Colonic mucosa (tissue), 4 donors: ENCODE measurements at regions not wholly inside any gene's neighbourhood (a gene's known extent, or its start where the extent isn't known, plus 50 kb on each side); places are given as distances from the start of the nearest gene placed in this dataset.

ENCODE experiments used
- DNase-seq: peaks from one replicate; pipeline ENCODE4 v3.0.0-alpha.2; 2020
- H3K27ac ChIP-seq: fragments of 200-600 bp; one replicate; pipeline ENCODE4 v1.8.0; 2021
- H3K27me3 ChIP-seq: fragments of 200-600 bp; one replicate; pipeline ENCODE4 v1.8.0; 2021
- H3K36me3 ChIP-seq: fragments of 200-600 bp; one replicate; pipeline ENCODE4 v1.8.0; 2021
- H3K4me1 ChIP-seq: fragments of 200-600 bp; one replicate; pipeline ENCODE4 v1.8.0; 2021; ENCODE audit warnings: mild to moderate bottlenecking
- H3K4me3 ChIP-seq: fragments of 200-600 bp; one replicate; pipeline ENCODE4 v1.8.0; 2021
- H3K9ac ChIP-seq, 2 donors: one replicate each; pipeline ENCODE4 v1.7.0; 2013; ENCODE audit warnings: control low read depth in 2 of 2, low read depth in 2 of 2, low read length in 2 of 2
- H3K9me3 ChIP-seq: fragments of 200-600 bp; one replicate; pipeline ENCODE4 v1.8.0; 2021
- CTCF ChIP-seq: fragments of 200-600 bp; IDR thresholded peaks from one replicate; pipeline ENCODE4 v1.8.0; 2022; ENCODE audit warnings: antibody characterized with exemption, mild to moderate bottlenecking
- intact Hi-C: fragments of 100-400 bp; cut with DNase I; formaldehyde crosslinking; loops from one replicate; pipeline ENCODE4 v1.14.1; 2022
- donor health status: healthy.
- donor health status: DM: no; HTN: no; CAD: no.
- donor health status: DM: no; HTN: no; CAD: no.

- no peaks in the 10 kb centered on the region for H3K4me1 ChIP-seq
- no peak overlapping the region for H3K27ac ChIP-seq
- DNase-seq: no peak
- H3K9me3 ChIP-seq: no peaks in the 10 kb centered on the region
- H3K27me3 ChIP-seq: no peaks in the 10 kb centered on the region
- H3K36me3 ChIP-seq: no peaks in the 10 kb centered on the region
- intact Hi-C loops: no loop called here
- TF ChIP-seq CTCF: no peak
- H3K9ac ChIP-seq: no peak overlapping the region
- H3K4me3 ChIP-seq: no peak overlapping the region
Observed at GRCh38 chr10:21146436-21146789, 249.3 kb upstream of the NEBL start.

GRCh38 chr10:21145751-21146435 lies 248.8 kb upstream of the NEBL start:
- Histone ChIP-seq H3K4me3 (no peak overlapping the region), H3K9me3 (no peaks in the 10 kb centered on the region), H3K27ac (no peak overlapping the region), H3K4me1 (no peaks in the 10 kb centered on the region), H3K36me3 (no peaks in the 10 kb centered on the region), H3K27me3 (no peaks in the 10 kb centered on the region), H3K9ac (no peak overlapping the region)
- intact Hi-C loops: no loop called here
- no peak for DNase-seq
- no peak for TF ChIP-seq CTCF

- no peak overlapping the region for H3K9ac ChIP-seq
- no peak for TF ChIP-seq CTCF
- H3K4me1 ChIP-seq: no peaks in the 10 kb centered on the region
- DNase-seq: no peak
- no peak overlapping the region for H3K4me3 ChIP-seq
- no peaks in the 10 kb centered on the region for H3K9me3 ChIP-seq
- no peaks in the 10 kb centered on the region for H3K36me3 ChIP-seq
- H3K27ac ChIP-seq: no peak overlapping the region
- no peaks in the 10 kb centered on the region for H3K27me3 ChIP-seq
- intact Hi-C loops: no loop called here
Observed at GRCh38 chr10:21144047-21144446, 246.9 kb upstream of the NEBL start.

GRCh38 chr10:21141946-21142492 lies 244.9 kb upstream of the NEBL start:
- Histone ChIP-seq H3K4me3 (no peak overlapping the region), H3K4me1 (no peaks in the 10 kb centered on the region), H3K27me3 (no peaks in the 10 kb centered on the region), H3K27ac (no peak overlapping the region), H3K36me3 (no peaks in the 10 kb centered on the region), H3K9me3 (no peaks in the 10 kb centered on the region), H3K9ac (no peak overlapping the region)
- DNase-seq: no peak
- intact Hi-C loops: no loop called here
- no peak for TF ChIP-seq CTCF

GRCh38 chr10:21138769-21139340 lies 241.7 kb upstream of the NEBL start:
- no peaks in the 10 kb centered on the region for H3K9me3 ChIP-seq
- no peak for DNase-seq
- H3K4me3 ChIP-seq: no peak overlapping the region
- no peak overlapping the region for H3K27ac ChIP-seq
- TF ChIP-seq CTCF: no peak
- H3K4me1 ChIP-seq: no peaks in the 10 kb centered on the region
- no peaks in the 10 kb centered on the region for H3K27me3 ChIP-seq
- no peaks in the 10 kb centered on the region for H3K36me3 ChIP-seq
- no peak overlapping the region for H3K9ac ChIP-seq
- intact Hi-C loops: no loop called here
